A549 (cell line): ENCODE measurements at regions not wholly inside any gene's neighbourhood (a gene's known extent, or its start where the extent isn't known, plus 50 kb on each side); places are given as distances from the start of the nearest gene placed in this dataset.

Experiments
- CBX8 ChIP-seq: fragments of 200-600 bp; sonication (generic); IDR thresholded peaks from 2 replicates; pipeline ENCODE4 v1.6.1; 2016
- CHD2 ChIP-seq: fragments of 150-350 bp; IDR thresholded peaks from 2 replicates; pipeline ENCODE4 v1.6.1; 2014; ENCODE audit warnings: low read length; ENCODE audit not compliant: partially characterized antibody
- CTCF ChIP-seq: fragments of >200 bp; sonication (Bioruptor Twin); formaldehyde crosslinking; IDR thresholded peaks from 3 replicates; pipeline ENCODE4 v1.5.1; 2016
- EP300 ChIP-seq, 2 experiments: fragments of >200 bp; sonication (Bioruptor Twin); formaldehyde crosslinking; IDR thresholded peaks; 2 replicates in 1 of 2; 3 replicates in 1 of 2; pipeline ENCODE4 v1.6.1; 2016 to 2017
- ESRRA ChIP-seq: fragments of 150-350 bp; IDR thresholded peaks from 2 replicates; pipeline ENCODE4 v1.6.1; 2014; ENCODE audit warnings: mild to moderate bottlenecking, low read length, borderline replicate concordance
- JUN ChIP-seq, 2 experiments: fragments of >200 bp; sonication (Bioruptor Twin); formaldehyde crosslinking; IDR thresholded peaks; 2 replicates in 1 of 2; 3 replicates in 1 of 2; pipeline ENCODE4 v1.6.1; 2016 to 2017
- MAFK ChIP-seq: fragments of 450-650 bp; IDR thresholded peaks from 2 replicates; pipeline ENCODE4 v1.6.1; 2014; ENCODE audit not compliant: partially characterized antibody
- MYC ChIP-seq: IDR thresholded peaks from 2 replicates; pipeline ENCODE4 v1.6.1; 2012; ENCODE audit warnings: mild to moderate bottlenecking, inconsistent platforms, low read length, improper control_type of control experiment, borderline replicate concordance
- NFE2L2 ChIP-seq: fragments of 150-350 bp; conservative IDR thresholded peaks from 2 replicates; pipeline ENCODE4 v1.6.1; 2014; ENCODE audit warnings: low read length
- NR3C1 ChIP-seq: fragments of >200 bp; sonication (Bioruptor Twin); formaldehyde crosslinking; IDR thresholded peaks from 3 replicates; pipeline ENCODE4 v1.6.1; 2017
- POLR2A ChIP-seq: IDR thresholded peaks from 2 replicates; pipeline ENCODE4 v1.6.1; 2012; ENCODE audit warnings: mild to moderate bottlenecking, low read length
- SMC3 ChIP-seq: fragments of >200 bp; sonication (Bioruptor Twin); formaldehyde crosslinking; IDR thresholded peaks from 3 replicates; pipeline ENCODE4 v1.6.1; 2018; ENCODE audit warnings: inconsistent platforms
- TF ChIP-seq, protein P1 (sequence below): fragments of 150-350 bp; IDR thresholded peaks from 2 replicates; pipeline ENCODE4 v1.6.1; 2014; ENCODE audit warnings: low read depth, mild to moderate bottlenecking, low read length
- TF ChIP-seq, protein P2 (sequence below): fragments of >200 bp; sonication (Bioruptor Twin); formaldehyde crosslinking; IDR thresholded peaks from 3 replicates; pipeline ENCODE4 v1.6.1; 2016

DNA sequence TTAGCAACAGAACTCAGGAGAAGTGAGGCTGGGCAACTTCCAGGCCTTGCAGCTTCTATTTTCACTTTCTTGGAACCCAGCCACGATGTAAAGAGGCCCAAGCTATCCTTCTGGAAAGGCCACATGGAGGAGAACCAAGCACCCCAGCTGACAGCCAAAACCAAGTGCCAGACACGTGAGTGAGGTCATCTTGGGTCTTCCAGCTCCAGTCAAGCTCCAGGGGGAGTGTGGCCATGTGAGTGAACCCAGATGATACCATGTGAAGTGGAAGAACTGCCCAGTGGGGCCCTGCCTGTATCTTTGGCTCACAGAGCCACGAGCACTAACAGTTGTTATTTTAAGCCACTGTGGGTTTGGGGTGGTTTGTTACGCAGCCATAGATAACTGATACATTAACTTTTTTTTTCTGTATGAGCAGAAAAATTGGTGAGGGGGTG, 126.8 kb upstream of the MAP1LC3B2 start:
- TF ChIP-seq NFE2L2 (no peak), MYC (no peak), CBX8 (no peak), POLR2A (no peak), MAFK (no peak), CTCF (no peak), JUN (IDR thresholded peaks at IDR 0.05) (no peak), NR3C1 (no peak), EP300 (IDR thresholded peaks at IDR 0.05) (no peak), CHD2 (no peak), SMC3 (no peak), ESRRA (no peak)
- TF ChIP-seq, protein P1, sequence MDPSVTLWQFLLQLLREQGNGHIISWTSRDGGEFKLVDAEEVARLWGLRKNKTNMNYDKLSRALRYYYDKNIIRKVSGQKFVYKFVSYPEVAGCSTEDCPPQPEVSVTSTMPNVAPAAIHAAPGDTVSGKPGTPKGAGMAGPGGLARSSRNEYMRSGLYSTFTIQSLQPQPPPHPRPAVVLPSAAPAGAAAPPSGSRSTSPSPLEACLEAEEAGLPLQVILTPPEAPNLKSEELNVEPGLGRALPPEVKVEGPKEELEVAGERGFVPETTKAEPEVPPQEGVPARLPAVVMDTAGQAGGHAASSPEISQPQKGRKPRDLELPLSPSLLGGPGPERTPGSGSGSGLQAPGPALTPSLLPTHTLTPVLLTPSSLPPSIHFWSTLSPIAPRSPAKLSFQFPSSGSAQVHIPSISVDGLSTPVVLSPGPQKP, result no peak
- TF ChIP-seq, protein P2, sequence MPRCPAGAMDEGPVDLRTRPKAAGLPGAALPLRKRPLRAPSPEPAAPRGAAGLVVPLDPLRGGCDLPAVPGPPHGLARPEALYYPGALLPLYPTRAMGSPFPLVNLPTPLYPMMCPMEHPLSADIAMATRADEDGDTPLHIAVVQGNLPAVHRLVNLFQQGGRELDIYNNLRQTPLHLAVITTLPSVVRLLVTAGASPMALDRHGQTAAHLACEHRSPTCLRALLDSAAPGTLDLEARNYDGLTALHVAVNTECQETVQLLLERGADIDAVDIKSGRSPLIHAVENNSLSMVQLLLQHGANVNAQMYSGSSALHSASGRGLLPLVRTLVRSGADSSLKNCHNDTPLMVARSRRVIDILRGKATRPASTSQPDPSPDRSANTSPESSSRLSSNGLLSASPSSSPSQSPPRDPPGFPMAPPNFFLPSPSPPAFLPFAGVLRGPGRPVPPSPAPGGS, result no peak
